Keratinocyte (primary cell): ENCODE measurements at regions not wholly inside any gene's neighbourhood (a gene's known extent, or its start where the extent isn't known, plus 50 kb on each side); places are given as distances from the start of the nearest gene placed in this dataset.

Source experiments
- EZH2 ChIP-seq: IDR thresholded peaks from one replicate; pipeline ENCODE4 v1.6.1; 2012; ENCODE audit warnings: inconsistent platforms, mild to moderate bottlenecking, low read length, moderate library complexity
- TF ChIP-seq, protein P1 (sequence below), 3 experiments: IDR thresholded peaks in 1 of 3; conservative IDR thresholded peaks in 1 of 3; optimal IDR thresholded peaks in 1 of 3; 2 replicates in 2 of 3; 3 replicates in 1 of 3; pipeline versions ENCODE3 to v1.5.1; 2011; ENCODE audit warnings: low read length in 3 of 3, mild to moderate bottlenecking in 3 of 3, moderate library complexity in 2 of 3, control low read depth in 1 of 3, inconsistent platforms in 1 of 3; ENCODE audit not compliant: insufficient read depth in 2 of 3; ENCODE audit errors: extremely low read depth in 1 of 3

DNA sequence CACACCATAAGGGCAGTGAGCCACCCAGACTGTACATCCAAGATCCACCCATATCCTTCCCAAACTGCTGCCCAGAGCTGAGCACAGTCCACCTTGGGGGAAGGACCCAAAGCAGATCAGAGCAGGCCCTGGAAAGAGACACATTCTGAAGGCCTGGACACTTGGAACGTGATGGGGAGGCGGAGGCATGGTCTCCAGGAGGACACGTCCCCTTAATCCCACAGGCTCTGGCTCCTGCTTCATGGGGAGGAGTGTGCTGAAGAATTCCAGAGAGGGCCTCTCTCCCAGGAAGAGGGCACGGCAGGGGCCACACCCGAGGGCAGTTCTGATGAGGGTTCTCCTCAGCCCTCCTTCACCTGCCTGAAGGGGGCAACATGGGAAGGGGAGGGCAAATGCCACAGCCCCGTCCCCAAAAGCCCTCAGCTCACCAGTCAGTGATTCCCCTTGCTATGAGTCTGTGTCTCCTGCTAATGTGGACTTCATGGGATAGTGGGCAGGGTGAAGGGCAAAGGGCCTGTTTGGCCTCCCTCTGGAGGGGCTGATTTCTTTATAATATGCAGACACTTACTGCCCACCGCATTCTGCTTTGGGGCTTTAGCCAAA is 276.8 kb downstream of the ENC1 start:
- TF ChIP-seq, protein P1, sequence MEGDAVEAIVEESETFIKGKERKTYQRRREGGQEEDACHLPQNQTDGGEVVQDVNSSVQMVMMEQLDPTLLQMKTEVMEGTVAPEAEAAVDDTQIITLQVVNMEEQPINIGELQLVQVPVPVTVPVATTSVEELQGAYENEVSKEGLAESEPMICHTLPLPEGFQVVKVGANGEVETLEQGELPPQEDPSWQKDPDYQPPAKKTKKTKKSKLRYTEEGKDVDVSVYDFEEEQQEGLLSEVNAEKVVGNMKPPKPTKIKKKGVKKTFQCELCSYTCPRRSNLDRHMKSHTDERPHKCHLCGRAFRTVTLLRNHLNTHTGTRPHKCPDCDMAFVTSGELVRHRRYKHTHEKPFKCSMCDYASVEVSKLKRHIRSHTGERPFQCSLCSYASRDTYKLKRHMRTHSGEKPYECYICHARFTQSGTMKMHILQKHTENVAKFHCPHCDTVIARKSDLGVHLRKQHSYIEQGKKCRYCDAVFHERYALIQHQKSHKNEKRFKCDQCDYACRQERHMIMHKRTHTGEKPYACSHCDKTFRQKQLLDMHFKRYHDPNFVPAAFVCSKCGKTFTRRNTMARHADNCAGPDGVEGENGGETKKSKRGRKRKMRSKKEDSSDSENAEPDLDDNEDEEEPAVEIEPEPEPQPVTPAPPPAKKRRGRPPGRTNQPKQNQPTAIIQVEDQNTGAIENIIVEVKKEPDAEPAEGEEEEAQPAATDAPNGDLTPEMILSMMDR (optimal IDR thresholded peaks at IDR 0.05 in 1 of 3, IDR thresholded peaks at IDR 0.05 in 1 of 3, conservative IDR thresholded peaks at IDR 0.05 in 1 of 3; ENCODE audit: extremely low read depth in 1 of 3, insufficient read depth in 2 of 3, low read length in 3 of 3) = no peak
- no peak for TF ChIP-seq EZH2
